Testis (tissue), 2 donors: ENCODE measurements at regions not wholly inside any gene's neighbourhood (a gene's known extent, or its start where the extent isn't known, plus 50 kb on each side); places are given as distances from the start of the nearest gene placed in this dataset.

Source experiments
- POLR2A ChIP-seq: fragments of 450-650 bp; IDR thresholded peaks from one replicate; pipeline ENCODE4 v1.6.1; 2017; ENCODE audit warnings: antibody characterized with exemption, mild to moderate bottlenecking, moderate library complexity
- TF ChIP-seq, protein P1 (sequence below), 3 experiments: fragments of 450-650 bp in 2 of 3; fragments of 200-600 bp in 1 of 3; sonication (generic) in 1 of 3; IDR thresholded peaks; one replicate each; pipeline ENCODE4 v1.5.1; 2016 to 2019; ENCODE audit warnings: antibody characterized with exemption in 3 of 3, mild to moderate bottlenecking in 2 of 3, moderate library complexity in 1 of 3

DNA sequence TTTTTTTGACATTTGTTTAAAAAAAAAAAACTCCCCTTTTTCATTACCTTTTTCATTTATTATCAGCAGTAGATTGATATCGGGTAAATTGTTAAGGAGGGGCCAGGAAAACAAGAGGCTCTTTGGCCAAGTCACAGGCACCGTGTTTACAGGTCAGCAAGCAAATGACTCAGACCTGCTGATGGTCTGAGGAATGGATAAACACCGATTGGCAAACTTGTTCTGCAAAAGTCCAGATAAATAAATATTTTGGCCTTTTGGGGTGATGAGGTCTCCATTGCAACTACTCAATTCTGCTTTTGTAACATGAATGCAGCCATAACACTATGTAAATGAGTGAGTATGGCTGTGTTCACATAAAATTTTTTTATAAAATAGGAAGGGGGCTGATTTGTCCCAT lies 94.0 kb downstream of the RPS29 start:
- TF ChIP-seq, protein P1, sequence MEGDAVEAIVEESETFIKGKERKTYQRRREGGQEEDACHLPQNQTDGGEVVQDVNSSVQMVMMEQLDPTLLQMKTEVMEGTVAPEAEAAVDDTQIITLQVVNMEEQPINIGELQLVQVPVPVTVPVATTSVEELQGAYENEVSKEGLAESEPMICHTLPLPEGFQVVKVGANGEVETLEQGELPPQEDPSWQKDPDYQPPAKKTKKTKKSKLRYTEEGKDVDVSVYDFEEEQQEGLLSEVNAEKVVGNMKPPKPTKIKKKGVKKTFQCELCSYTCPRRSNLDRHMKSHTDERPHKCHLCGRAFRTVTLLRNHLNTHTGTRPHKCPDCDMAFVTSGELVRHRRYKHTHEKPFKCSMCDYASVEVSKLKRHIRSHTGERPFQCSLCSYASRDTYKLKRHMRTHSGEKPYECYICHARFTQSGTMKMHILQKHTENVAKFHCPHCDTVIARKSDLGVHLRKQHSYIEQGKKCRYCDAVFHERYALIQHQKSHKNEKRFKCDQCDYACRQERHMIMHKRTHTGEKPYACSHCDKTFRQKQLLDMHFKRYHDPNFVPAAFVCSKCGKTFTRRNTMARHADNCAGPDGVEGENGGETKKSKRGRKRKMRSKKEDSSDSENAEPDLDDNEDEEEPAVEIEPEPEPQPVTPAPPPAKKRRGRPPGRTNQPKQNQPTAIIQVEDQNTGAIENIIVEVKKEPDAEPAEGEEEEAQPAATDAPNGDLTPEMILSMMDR (IDR thresholded peaks at IDR 0.05): no peak
- no peak for TF ChIP-seq POLR2A
